Osteocyte (in vitro differentiated cells): ENCODE measurements at regions not wholly inside any gene's neighbourhood (a gene's known extent, or its start where the extent isn't known, plus 50 kb on each side); places are given as distances from the start of the nearest gene placed in this dataset.

Experiments used
- DNase-seq: peaks from one replicate; pipeline ENCODE4 v3.0.0; 2021; ENCODE audit warnings: mixed read lengths; ENCODE audit not compliant: unreplicated experiment; ENCODE audit errors: extremely low spot score
- H3K27ac Mint-ChIP-seq: one replicate; pipeline ENCODE4 v1.8.0; 2021; ENCODE audit warnings: mild to moderate bottlenecking, mixed read lengths; ENCODE audit not compliant: unreplicated experiment
- H3K27me3 Mint-ChIP-seq: one replicate; pipeline ENCODE4 v1.8.0; 2021; ENCODE audit warnings: mixed read lengths; ENCODE audit not compliant: unreplicated experiment
- H3K36me3 Mint-ChIP-seq: one replicate; pipeline ENCODE4 v1.8.0; 2021; ENCODE audit warnings: mixed read lengths; ENCODE audit not compliant: unreplicated experiment
- H3K4me1 Mint-ChIP-seq: one replicate; pipeline ENCODE4 v1.8.0; 2021; ENCODE audit warnings: mixed read lengths; ENCODE audit not compliant: unreplicated experiment
- H3K4me3 Mint-ChIP-seq: one replicate; pipeline ENCODE4 v1.8.0; 2021; ENCODE audit warnings: mild to moderate bottlenecking, moderate library complexity, mixed read lengths; ENCODE audit not compliant: unreplicated experiment
- H3K9me3 Mint-ChIP-seq: one replicate; pipeline ENCODE4 v1.8.0; 2021; ENCODE audit warnings: mixed read lengths; ENCODE audit not compliant: unreplicated experiment
- CTCF ChIP-seq: fragments of 200-600 bp; sonication (generic); IDR thresholded peaks from 2 replicates; pipeline ENCODE4 v1.5.0; 2021; ENCODE audit warnings: antibody characterized with exemption, mild to moderate bottlenecking, moderate library complexity

- Mint-ChIP-seq H3K4me3 (no peak overlapping the region), H3K27ac (no peak overlapping the region), H3K9me3 (peaks cover 8% of the 10 kb centered on the region), H3K36me3 (no peaks in the 10 kb centered on the region), H3K27me3 (no peaks in the 10 kb centered on the region), H3K4me1 (no peaks in the 10 kb centered on the region)
- no peak for TF ChIP-seq CTCF
- DNase-seq, result no peak
Measured at GRCh38 chrX:149255860-149256259, 249.2 kb downstream of the IDS start.

GRCh38 chrX:149248073-149248625 lies 257.0 kb downstream of the IDS start:
- no peak for TF ChIP-seq CTCF
- Mint-ChIP-seq H3K27ac (peak overlapping the region; percentile 48), H3K36me3 (no peaks in the 10 kb centered on the region), H3K4me3 (no peak overlapping the region), H3K27me3 (no peaks in the 10 kb centered on the region), H3K4me1 (peaks cover 4% of the 10 kb centered on the region), H3K9me3 (peaks cover 28% of the 10 kb centered on the region)
- no peak for DNase-seq

- TF ChIP-seq CTCF, result no peak
- Mint-ChIP-seq H3K36me3 (no peaks in the 10 kb centered on the region), H3K4me1 (no peaks in the 10 kb centered on the region), H3K4me3 (no peak overlapping the region), H3K9me3 (peaks cover 33% of the 10 kb centered on the region), H3K27me3 (no peaks in the 10 kb centered on the region), H3K27ac (no peak overlapping the region)
- DNase-seq, result no peak
Measured at GRCh38 chrX:149230689-149231088, 274.4 kb downstream of the IDS start.

GRCh38 chrX:149223854-149224253 lies 281.3 kb downstream of the IDS start:
- no peak for TF ChIP-seq CTCF
- Mint-ChIP-seq H3K9me3 (peaks cover 38% of the 10 kb centered on the region), H3K27me3 (no peaks in the 10 kb centered on the region), H3K4me3 (no peak overlapping the region), H3K4me1 (peaks cover 2% of the 10 kb centered on the region), H3K36me3 (no peaks in the 10 kb centered on the region), H3K27ac (no peak overlapping the region)
- DNase-seq, result no peak

GRCh38 chrX:149222040-149222439 lies 283.1 kb downstream of the IDS start:
- no peak for DNase-seq
- H3K36me3 Mint-ChIP-seq, result no peaks in the 10 kb centered on the region
- TF ChIP-seq CTCF, result no peak
- no peak overlapping the region for H3K4me3 Mint-ChIP-seq
- peaks cover 2% of the 10 kb centered on the region for H3K4me1 Mint-ChIP-seq
- no peak overlapping the region for H3K27ac Mint-ChIP-seq
- no peaks in the 10 kb centered on the region for H3K27me3 Mint-ChIP-seq
- H3K9me3 Mint-ChIP-seq, result peaks cover 32% of the 10 kb centered on the region
